Activated CD8-positive, alpha-beta T cell treated with anti-CD3 and anti-CD28 coated beads for 36 hours (primary cell): ENCODE measurements at regions not wholly inside any gene's neighbourhood (a gene's known extent, or its start where the extent isn't known, plus 50 kb on each side); places are given as distances from the start of the nearest gene placed in this dataset.

Experiments used
- ATAC-seq: fragments of 200-7000 bp; cut with Tn5 transposase; one replicate; pipeline ENCODE4 v1.10.0; 2021; ENCODE audit warnings: mild to moderate bottlenecking, moderate library complexity
- CTCF ChIA-PET: fragments of 350-600 bp; sonication (Branson Sonifier 250); formaldehyde crosslinking; loops from one replicate; lab custom pipeline; 2021; ENCODE audit warnings: antibody characterized with exemption; lab: Charles Lee
- POLR2A ChIA-PET: fragments of 350-600 bp; sonication (Branson Sonifier 250); formaldehyde crosslinking; loops from one replicate; lab custom pipeline; 2021; ENCODE audit warnings: antibody characterized with exemption; lab: Charles Lee
- DNase-seq: peaks from one replicate; pipeline ENCODE4 v3.0.0-alpha.2; 2020
- H3K27ac Mint-ChIP-seq: one replicate; pipeline ENCODE4 v1.8.0; 2021; ENCODE audit warnings: mild to moderate bottlenecking, mixed read lengths
- H3K27me3 Mint-ChIP-seq: one replicate; pipeline ENCODE4 v1.8.0; 2021; ENCODE audit warnings: mixed read lengths
- H3K36me3 Mint-ChIP-seq: one replicate; pipeline ENCODE4 v1.8.0; 2021; ENCODE audit warnings: low read depth, mixed read lengths
- H3K4me1 Mint-ChIP-seq: one replicate; pipeline ENCODE4 v1.8.0; 2021; ENCODE audit warnings: low read depth, mixed read lengths
- H3K4me3 Mint-ChIP-seq: one replicate; pipeline ENCODE4 v1.8.0; 2021; ENCODE audit warnings: mild to moderate bottlenecking, moderate library complexity, mixed read lengths
- H3K9me3 Mint-ChIP-seq: one replicate; pipeline ENCODE4 v1.8.0; 2021; ENCODE audit warnings: mixed read lengths
- CTCF ChIP-seq: fragments of 200-600 bp; IDR thresholded peaks from one replicate; pipeline ENCODE4 v1.8.0; 2022; ENCODE audit warnings: antibody characterized with exemption, mild to moderate bottlenecking
- intact Hi-C: fragments of 100-400 bp; cut with micrococcal nuclease; formaldehyde crosslinking; loops from one replicate; pipeline ENCODE4 v1.10.0; 2022

- no peaks in the 10 kb centered on the region for H3K4me1 Mint-ChIP-seq
- CTCF ChIA-PET: interaction anchor here (1.8 kb wide), 1 partner anchor 25 kb away, joined by 3 read pairs; no protein-coding TSS in a partner anchor
Measured at GRCh38 chr11:119515771-119516400, 92.9 kb upstream of the THY1 start.

GRCh38 chr11:119513806-119514170 is 90.8 kb upstream of the THY1 start:
- intact Hi-C loops: no loop called here
- CTCF ChIA-PET: interaction anchor here (0.9 kb wide), 1 partner anchor 33 kb away, joined by 3 read pairs; no protein-coding TSS in a partner anchor
- H3K27me3 Mint-ChIP-seq: peaks cover 4% of the 10 kb centered on the region
- H3K27ac Mint-ChIP-seq: no peak overlapping the region
- TF ChIP-seq CTCF: no peak
- H3K36me3 Mint-ChIP-seq: no peaks in the 10 kb centered on the region
- DNase-seq (no peak), ATAC-seq (no peak)
- H3K4me1 Mint-ChIP-seq: peaks cover 15% of the 10 kb centered on the region
- POLR2A ChIA-PET: no interaction called here
- no peaks in the 10 kb centered on the region for H3K9me3 Mint-ChIP-seq
- no peak overlapping the region for H3K4me3 Mint-ChIP-seq

More at GRCh38 chr11:119515771-119516400, 92.9 kb upstream of the THY1 start:
- POLR2A ChIA-PET: no interaction called here
- no peaks in the 10 kb centered on the region for H3K9me3 Mint-ChIP-seq
- H3K27ac Mint-ChIP-seq: no peak overlapping the region
- no peaks in the 10 kb centered on the region for H3K36me3 Mint-ChIP-seq
- TF ChIP-seq CTCF: no peak
- ATAC-seq (no peak), DNase-seq (no peak)
- no peak overlapping the region for H3K4me3 Mint-ChIP-seq
- intact Hi-C loops: no loop called here
- peaks cover 4% of the 10 kb centered on the region for H3K27me3 Mint-ChIP-seq

- no peak for TF ChIP-seq CTCF
- ATAC-seq: no peak
- intact Hi-C loops: no loop called here
- Mint-ChIP-seq H3K27me3 (peaks cover 4% of the 10 kb centered on the region), H3K4me1 (peaks cover 15% of the 10 kb centered on the region), H3K36me3 (no peaks in the 10 kb centered on the region), H3K27ac (no peak overlapping the region), H3K9me3 (no peaks in the 10 kb centered on the region), H3K4me3 (no peak overlapping the region)
- CTCF ChIA-PET: interaction anchor here (0.8 to 0.9 kb wide), 2 partner anchors 33 to 38 kb away, joined by 3 read pairs; no protein-coding TSS in a partner anchor
- POLR2A ChIA-PET: no interaction called here
- DNase-seq: no peak
Measured at GRCh38 chr11:119513131-119513805, 90.3 kb upstream of the THY1 start.

GRCh38 chr11:119512369-119512768 is 89.4 kb upstream of the THY1 start:
- no peak overlapping the region for H3K4me3 Mint-ChIP-seq
- no peaks in the 10 kb centered on the region for H3K9me3 Mint-ChIP-seq
- H3K27me3 Mint-ChIP-seq: peaks cover 4% of the 10 kb centered on the region
- intact Hi-C loops: no loop called here
- H3K4me1 Mint-ChIP-seq: peaks cover 15% of the 10 kb centered on the region
- no peak for TF ChIP-seq CTCF
- ChIA-PET POLR2A (no interaction called here), CTCF (no interaction called here)
- no peak overlapping the region for H3K27ac Mint-ChIP-seq
- H3K36me3 Mint-ChIP-seq: no peaks in the 10 kb centered on the region
- DNase-seq (no peak), ATAC-seq (no peak)

- Mint-ChIP-seq H3K36me3 (no peaks in the 10 kb centered on the region), H3K4me1 (peaks cover 15% of the 10 kb centered on the region), H3K27me3 (peaks cover 4% of the 10 kb centered on the region), H3K9me3 (no peaks in the 10 kb centered on the region), H3K4me3 (no peak overlapping the region), H3K27ac (no peak overlapping the region)
- intact Hi-C loops: no loop called here
- no peak for TF ChIP-seq CTCF
- ChIA-PET POLR2A (no interaction called here), CTCF (no interaction called here)
- ATAC-seq: no peak
- DNase-seq: no peak
Measured at GRCh38 chr11:119511614-119512306, 88.8 kb upstream of the THY1 start.
